HL-60 (cell line): ENCODE measurements at regions not wholly inside any gene's neighbourhood (a gene's known extent, or its start where the extent isn't known, plus 50 kb on each side); places are given as distances from the start of the nearest gene placed in this dataset.

Experiments
- POLR2AphosphoS5 ChIP-seq: IDR thresholded peaks from 2 replicates; pipeline ENCODE4 v1.6.1; 2012; ENCODE audit warnings: low read depth
- REST ChIP-seq: IDR thresholded peaks from 2 replicates; pipeline ENCODE4 v1.6.1; 2012; ENCODE audit warnings: low read depth; ENCODE audit not compliant: insufficient replicate concordance
- SPI1 ChIP-seq: IDR thresholded peaks from 2 replicates; pipeline ENCODE4 v1.6.1; 2012; ENCODE audit warnings: low read depth, mild to moderate bottlenecking, borderline replicate concordance
- TF ChIP-seq, protein P1 (sequence below): IDR thresholded peaks from one replicate; pipeline ENCODE4 v1.5.1; 2011; ENCODE audit warnings: low read length, control low read depth, inconsistent platforms; ENCODE audit not compliant: insufficient read depth

DNA sequence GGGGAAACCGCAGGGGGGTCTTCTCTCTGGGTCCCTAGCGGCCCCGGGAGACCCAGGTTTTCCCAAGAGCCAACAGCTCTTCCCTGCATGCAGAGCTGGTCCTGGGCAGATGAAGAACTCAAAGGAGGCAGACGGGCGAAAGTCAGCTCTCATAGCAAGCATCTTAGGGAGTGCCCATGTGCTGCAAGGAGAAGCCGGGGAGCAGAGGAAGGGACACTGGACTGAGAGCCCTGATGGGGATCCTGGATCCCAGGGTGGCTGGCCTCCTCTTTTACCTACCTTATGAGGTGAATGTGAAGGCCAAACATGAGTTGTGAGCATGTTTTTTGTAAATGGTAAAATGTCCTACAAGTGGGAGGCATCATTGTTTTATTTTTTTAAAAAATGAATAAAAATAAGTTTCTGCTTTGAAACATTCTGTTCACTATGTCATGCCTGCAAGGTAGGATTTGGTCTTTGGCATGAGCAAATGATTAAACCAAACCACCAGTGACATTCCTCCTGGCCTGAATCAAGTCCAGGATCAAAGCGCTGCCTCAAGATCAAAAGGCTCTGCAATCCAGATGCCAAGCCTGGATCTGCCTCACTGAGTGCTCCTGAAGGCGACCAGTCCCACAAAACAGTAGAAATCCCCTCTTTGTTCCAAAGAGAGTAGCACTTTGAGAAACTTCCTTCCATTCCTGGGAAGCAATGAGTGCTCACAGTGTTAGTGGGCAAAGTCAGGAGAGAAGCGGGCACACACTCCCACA lies 92.2 kb upstream of the SERP2 start:
- TF ChIP-seq, protein P1, sequence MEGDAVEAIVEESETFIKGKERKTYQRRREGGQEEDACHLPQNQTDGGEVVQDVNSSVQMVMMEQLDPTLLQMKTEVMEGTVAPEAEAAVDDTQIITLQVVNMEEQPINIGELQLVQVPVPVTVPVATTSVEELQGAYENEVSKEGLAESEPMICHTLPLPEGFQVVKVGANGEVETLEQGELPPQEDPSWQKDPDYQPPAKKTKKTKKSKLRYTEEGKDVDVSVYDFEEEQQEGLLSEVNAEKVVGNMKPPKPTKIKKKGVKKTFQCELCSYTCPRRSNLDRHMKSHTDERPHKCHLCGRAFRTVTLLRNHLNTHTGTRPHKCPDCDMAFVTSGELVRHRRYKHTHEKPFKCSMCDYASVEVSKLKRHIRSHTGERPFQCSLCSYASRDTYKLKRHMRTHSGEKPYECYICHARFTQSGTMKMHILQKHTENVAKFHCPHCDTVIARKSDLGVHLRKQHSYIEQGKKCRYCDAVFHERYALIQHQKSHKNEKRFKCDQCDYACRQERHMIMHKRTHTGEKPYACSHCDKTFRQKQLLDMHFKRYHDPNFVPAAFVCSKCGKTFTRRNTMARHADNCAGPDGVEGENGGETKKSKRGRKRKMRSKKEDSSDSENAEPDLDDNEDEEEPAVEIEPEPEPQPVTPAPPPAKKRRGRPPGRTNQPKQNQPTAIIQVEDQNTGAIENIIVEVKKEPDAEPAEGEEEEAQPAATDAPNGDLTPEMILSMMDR: no peak
- TF ChIP-seq POLR2AphosphoS5 (no peak), REST (no peak), SPI1 (no peak)
